Hepatocyte (in vitro differentiated cells): ENCODE measurements at regions not wholly inside any gene's neighbourhood (a gene's known extent, or its start where the extent isn't known, plus 50 kb on each side); places are given as distances from the start of the nearest gene placed in this dataset.
"Not testable (repeated sequence)": the region's sequence is repeated elsewhere in the genome, so short reads cannot be mapped to it uniquely, and the experiment has no call there.

Source experiments
- DNase-seq: peaks from one replicate; pipeline ENCODE4 v3.0.0-alpha.2; 2016; ENCODE audit warnings: low spot score
- H2AFZ ChIP-seq: fragments of 200-600 bp; sonication (generic); 2 replicates; pipeline ENCODE4 v1.6.0; 2016; ENCODE audit warnings: antibody characterized with exemption, mild to moderate bottlenecking
- H3K27ac ChIP-seq: fragments of 200-600 bp; sonication (generic); 2 replicates; pipeline ENCODE4 v1.5.1; 2016; ENCODE audit warnings: mild to moderate bottlenecking
- H3K27me3 ChIP-seq: fragments of 200-600 bp; sonication (generic); 2 replicates; pipeline ENCODE4 v1.6.1; 2016
- H3K36me3 ChIP-seq: fragments of 200-600 bp; sonication (generic); replicated peaks from 2 replicates; pipeline ENCODE4 v1.5.1; 2016; ENCODE audit warnings: low read depth; ENCODE audit not compliant: insufficient read depth
- H3K4me1 ChIP-seq: fragments of 200-600 bp; sonication (generic); 2 replicates; pipeline ENCODE4 v1.5.1; 2016; ENCODE audit warnings: mild to moderate bottlenecking, moderate library complexity; ENCODE audit not compliant: insufficient read depth
- H3K4me2 ChIP-seq: fragments of 200-600 bp; sonication (generic); 2 replicates; pipeline ENCODE4 v1.6.0; 2016
- H3K4me3 ChIP-seq: fragments of 200-600 bp; sonication (generic); 2 replicates; pipeline ENCODE4 v1.5.1; 2016; ENCODE audit warnings: mild to moderate bottlenecking
- H3K79me2 ChIP-seq: fragments of 200-600 bp; sonication (generic); 2 replicates; pipeline ENCODE4 v1.6.0; 2017; ENCODE audit warnings: mild to moderate bottlenecking
- H3K9me2 ChIP-seq: fragments of 200-600 bp; sonication (generic); replicated peaks from 2 replicates; pipeline ENCODE4 v1.6.0; 2017; ENCODE audit warnings: mild to moderate bottlenecking; ENCODE audit not compliant: insufficient read depth
- H3K9me3 ChIP-seq: fragments of 200-600 bp; sonication (generic); 2 replicates; pipeline ENCODE4 v1.5.1; 2016; ENCODE audit warnings: low read depth, mild to moderate bottlenecking
- H4K20me1 ChIP-seq: fragments of 200-600 bp; sonication (generic); 2 replicates; pipeline ENCODE4 v1.6.0; 2016; ENCODE audit warnings: mild to moderate bottlenecking; ENCODE audit not compliant: insufficient read depth, poor library complexity, severe bottlenecking
- EZH2 ChIP-seq: fragments of 200-600 bp; sonication (generic); IDR thresholded peaks from 2 replicates; pipeline ENCODE4 v1.6.1; 2016; ENCODE audit warnings: antibody characterized with exemption, mild to moderate bottlenecking, borderline replicate concordance
- EZH2phosphoT487 ChIP-seq: fragments of 200-600 bp; sonication (generic); IDR thresholded peaks from one replicate; pipeline ENCODE4 v1.6.1; 2018; ENCODE audit warnings: antibody characterized with exemption, mild to moderate bottlenecking, low read depth, moderate library complexity; ENCODE audit not compliant: unreplicated experiment, severe bottlenecking
- WGBS: methylation state at CpG from one replicate; pipeline ENCODE4 v1.1.6; 2016; ENCODE audit warnings: low lambda C conversion rate; ENCODE audit errors: missing lambda C conversion rate; 5-methylcytosine and 5-hydroxymethylcytosine counted together
- TF ChIP-seq, protein P1 (sequence below): fragments of 200-600 bp; sonication (generic); IDR thresholded peaks from 2 replicates; pipeline ENCODE4 v1.5.1; 2016; ENCODE audit warnings: antibody characterized with exemption, mild to moderate bottlenecking; ENCODE audit not compliant: poor library complexity

- not testable (repeated sequence) for H3K79me2 ChIP-seq, H3K4me3 ChIP-seq, H2AFZ ChIP-seq, H3K36me3 ChIP-seq, H3K9me2 ChIP-seq, DNase-seq, H3K9me3 ChIP-seq, H4K20me1 ChIP-seq, H3K27me3 ChIP-seq, H3K4me2 ChIP-seq, H3K27ac ChIP-seq, H3K4me1 ChIP-seq
- 87% methylated on average over 7 of the region's 7 CpGs for WGBS
These were observed 128.6 kb downstream of the ACTR3 start for GRCh38 chr2:114018464-114018863.

- H3K4me3 ChIP-seq = no peak overlapping the region
- TF ChIP-seq EZH2 = no peak
- TF ChIP-seq EZH2phosphoT487 = no peak
- TF ChIP-seq, protein P1, sequence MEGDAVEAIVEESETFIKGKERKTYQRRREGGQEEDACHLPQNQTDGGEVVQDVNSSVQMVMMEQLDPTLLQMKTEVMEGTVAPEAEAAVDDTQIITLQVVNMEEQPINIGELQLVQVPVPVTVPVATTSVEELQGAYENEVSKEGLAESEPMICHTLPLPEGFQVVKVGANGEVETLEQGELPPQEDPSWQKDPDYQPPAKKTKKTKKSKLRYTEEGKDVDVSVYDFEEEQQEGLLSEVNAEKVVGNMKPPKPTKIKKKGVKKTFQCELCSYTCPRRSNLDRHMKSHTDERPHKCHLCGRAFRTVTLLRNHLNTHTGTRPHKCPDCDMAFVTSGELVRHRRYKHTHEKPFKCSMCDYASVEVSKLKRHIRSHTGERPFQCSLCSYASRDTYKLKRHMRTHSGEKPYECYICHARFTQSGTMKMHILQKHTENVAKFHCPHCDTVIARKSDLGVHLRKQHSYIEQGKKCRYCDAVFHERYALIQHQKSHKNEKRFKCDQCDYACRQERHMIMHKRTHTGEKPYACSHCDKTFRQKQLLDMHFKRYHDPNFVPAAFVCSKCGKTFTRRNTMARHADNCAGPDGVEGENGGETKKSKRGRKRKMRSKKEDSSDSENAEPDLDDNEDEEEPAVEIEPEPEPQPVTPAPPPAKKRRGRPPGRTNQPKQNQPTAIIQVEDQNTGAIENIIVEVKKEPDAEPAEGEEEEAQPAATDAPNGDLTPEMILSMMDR = no peak
- no peaks in the 10 kb centered on the region for H3K9me3 ChIP-seq
- WGBS = 64% methylated on average over 2 of the region's 2 CpGs
- DNase-seq = no peak
- H3K9me2 ChIP-seq = no peaks in the 10 kb centered on the region
- H2AFZ ChIP-seq = no peak overlapping the region
- H3K79me2 ChIP-seq = no peaks in the 10 kb centered on the region
- peaks cover 3% of the 10 kb centered on the region for H3K4me1 ChIP-seq
- no peaks in the 10 kb centered on the region for H3K36me3 ChIP-seq
- H3K4me2 ChIP-seq = no peak overlapping the region
- no peaks in the 10 kb centered on the region for H4K20me1 ChIP-seq
- no peaks in the 10 kb centered on the region for H3K27me3 ChIP-seq
- H3K27ac ChIP-seq = no peak overlapping the region
These were observed 130.8 kb downstream of the ACTR3 start for GRCh38 chr2:114020668-114021067.

GRCh38 chr2:114022360-114023085 lies 132.6 kb downstream of the ACTR3 start:
- 66% methylated on average over 4 of the region's 4 CpGs for WGBS
- no peak overlapping the region for H3K4me2 ChIP-seq
- no peaks in the 10 kb centered on the region for H3K36me3 ChIP-seq
- H3K4me1 ChIP-seq = peaks cover 3% of the 10 kb centered on the region
- H3K27ac ChIP-seq = peak overlapping the region; percentile 89
- H2AFZ ChIP-seq = no peak overlapping the region
- no peaks in the 10 kb centered on the region for H3K9me3 ChIP-seq
- H3K27me3 ChIP-seq = no peaks in the 10 kb centered on the region
- H3K79me2 ChIP-seq = no peaks in the 10 kb centered on the region
- TF ChIP-seq, protein P1 = no peak
- TF ChIP-seq EZH2phosphoT487 (no peak), EZH2 (no peak)
- H4K20me1 ChIP-seq = no peaks in the 10 kb centered on the region
- DNase-seq = peak; percentile 57
- no peak overlapping the region for H3K4me3 ChIP-seq
- H3K9me2 ChIP-seq = no peaks in the 10 kb centered on the region

GRCh38 chr2:114024326-114024725 lies 134.4 kb downstream of the ACTR3 start:
- TF ChIP-seq EZH2phosphoT487 (no peak), EZH2 (no peak)
- TF ChIP-seq, protein P1 = no peak
- Histone ChIP-seq H3K9me3 (no peaks in the 10 kb centered on the region), H3K4me2 (no peak overlapping the region), H3K4me1 (peaks cover 3% of the 10 kb centered on the region), H4K20me1 (no peaks in the 10 kb centered on the region), H3K27ac (no peak overlapping the region), H2AFZ (no peak overlapping the region), H3K9me2 (no peaks in the 10 kb centered on the region), H3K27me3 (no peaks in the 10 kb centered on the region), H3K79me2 (no peaks in the 10 kb centered on the region), H3K4me3 (no peak overlapping the region), H3K36me3 (no peaks in the 10 kb centered on the region)
- WGBS = 93% methylated on average over 6 of the region's 6 CpGs
- DNase-seq = no peak
